Natural killer cell (primary cell): ENCODE measurements at regions not wholly inside any gene's neighbourhood (a gene's known extent, or its start where the extent isn't known, plus 50 kb on each side); places are given as distances from the start of the nearest gene placed in this dataset.

ENCODE experiments used
- ATAC-seq, 3 donors: fragments of 150-1000 bp in 2 of 3; fragments of 200-7000 bp in 1 of 3; cut with Tn5 transposase; 1 replicate in 1 of 3; 2 replicates in 2 of 3; pipeline ENCODE4 v1.10.0; 2021; ENCODE audit warnings: mild to moderate bottlenecking in 2 of 3, moderate library complexity in 2 of 3
- DNase-seq, 2 donors: peaks; one replicate each; pipeline versions ENCODE4 v3.0.0 to v3.0.0-alpha.2; 2013 to 2021; ENCODE audit warnings: mixed read lengths in 1 of 2
- H3K27ac ChIP-seq: one replicate; pipeline ENCODE4 v1.5.1; 2013; ENCODE audit warnings: mild to moderate bottlenecking, low read length
- H3K27me3 ChIP-seq: one replicate; pipeline ENCODE4 v1.6.1; 2013; ENCODE audit warnings: low read length; ENCODE audit not compliant: control insufficient read depth, insufficient read depth
- H3K36me3 ChIP-seq: one replicate; pipeline ENCODE4 v1.6.1; 2013; ENCODE audit warnings: low read length; ENCODE audit not compliant: control insufficient read depth, insufficient read depth
- H3K4me1 ChIP-seq: one replicate; pipeline ENCODE4 v1.6.1; 2013; ENCODE audit warnings: low read length; ENCODE audit not compliant: control insufficient read depth, insufficient read depth
- H3K4me3 ChIP-seq: one replicate; pipeline ENCODE4 v1.5.1; 2013; ENCODE audit warnings: low read length
- H3K9me3 ChIP-seq: one replicate; pipeline ENCODE4 v1.6.1; 2013; ENCODE audit warnings: low read length; ENCODE audit not compliant: control insufficient read depth, insufficient read depth
- H3K27ac Mint-ChIP-seq, 2 donors: one replicate each; pipeline ENCODE4 v1.8.0; 2022; ENCODE audit warnings: mild to moderate bottlenecking in 2 of 2, mixed read lengths in 2 of 2, moderate library complexity in 1 of 2
- H3K27me3 Mint-ChIP-seq, 2 donors: one replicate each; pipeline ENCODE4 v1.8.0; 2022; ENCODE audit warnings: low read depth in 2 of 2, mixed read lengths in 2 of 2
- H3K36me3 Mint-ChIP-seq: one replicate; pipeline ENCODE4 v1.8.0; 2022; ENCODE audit warnings: mixed read lengths
- H3K4me1 Mint-ChIP-seq, 2 donors: one replicate each; pipeline ENCODE4 v1.8.0; 2022; ENCODE audit warnings: mixed read lengths in 2 of 2
- H3K4me3 Mint-ChIP-seq: one replicate; pipeline ENCODE4 v1.8.0; 2022; ENCODE audit warnings: mild to moderate bottlenecking, moderate library complexity, mixed read lengths
- H3K9me3 Mint-ChIP-seq, 2 donors: one replicate each; pipeline ENCODE4 v1.8.0; 2022; ENCODE audit warnings: mixed read lengths in 2 of 2
- WGBS: methylation state at CpG from one replicate; pipeline ENCODE4 v1.1.7; 2013; ENCODE audit warnings: missing lambda C conversion rate; ENCODE audit not compliant: insufficient coverage; 5-methylcytosine and 5-hydroxymethylcytosine counted together
- intact Hi-C: fragments of 100-400 bp; cut with micrococcal nuclease; formaldehyde crosslinking; loops from one replicate; pipeline ENCODE4 v1.14.2; 2022
- TF ChIP-seq, protein P1 (sequence below): fragments of 200-600 bp; IDR thresholded peaks from one replicate; pipeline ENCODE4 v1.8.0; 2022; ENCODE audit warnings: antibody characterized with exemption

DNA sequence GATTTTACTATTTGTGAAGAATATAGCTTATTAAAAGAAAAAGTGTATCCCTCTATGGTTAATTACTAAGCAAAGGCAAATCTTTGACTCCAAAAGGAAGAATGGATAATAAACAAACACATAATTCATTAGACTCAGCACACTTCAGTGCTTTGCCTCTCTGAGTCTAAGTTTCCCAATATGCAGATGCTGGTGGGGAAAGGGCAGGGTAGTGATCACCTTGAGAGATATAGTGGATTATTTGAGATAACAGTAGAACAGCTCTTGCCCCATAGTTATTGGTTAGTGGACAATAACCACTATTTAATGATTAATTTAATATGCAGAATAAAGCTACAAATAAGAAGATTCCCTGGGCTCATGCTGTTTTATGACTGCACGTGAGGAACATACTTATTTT, 98.2 kb upstream of the SLC8A1 start:
- H3K36me3 Mint-ChIP-seq = no peaks in the 10 kb centered on the region
- no peaks in the 10 kb centered on the region for H3K27me3 ChIP-seq
- ATAC-seq (no peak), DNase-seq (no peak)
- no peak overlapping the region for H3K27ac ChIP-seq
- no peak overlapping the region for H3K27ac Mint-ChIP-seq
- no peak overlapping the region for H3K4me3 Mint-ChIP-seq
- no peaks in the 10 kb centered on the region for H3K4me1 Mint-ChIP-seq
- no peaks in the 10 kb centered on the region for H3K9me3 ChIP-seq
- H3K36me3 ChIP-seq = no peaks in the 10 kb centered on the region
- no peak overlapping the region for H3K4me3 ChIP-seq
- H3K4me1 ChIP-seq = no peaks in the 10 kb centered on the region
- intact Hi-C loops = no loop called here
- peaks cover 0 to 3% of the 10 kb centered on the region in 2 donors for H3K9me3 Mint-ChIP-seq
- 89% methylated on average over 1 of the region's 1 CpG for WGBS
- H3K27me3 Mint-ChIP-seq = no peaks in the 10 kb centered on the region
- TF ChIP-seq, protein P1, sequence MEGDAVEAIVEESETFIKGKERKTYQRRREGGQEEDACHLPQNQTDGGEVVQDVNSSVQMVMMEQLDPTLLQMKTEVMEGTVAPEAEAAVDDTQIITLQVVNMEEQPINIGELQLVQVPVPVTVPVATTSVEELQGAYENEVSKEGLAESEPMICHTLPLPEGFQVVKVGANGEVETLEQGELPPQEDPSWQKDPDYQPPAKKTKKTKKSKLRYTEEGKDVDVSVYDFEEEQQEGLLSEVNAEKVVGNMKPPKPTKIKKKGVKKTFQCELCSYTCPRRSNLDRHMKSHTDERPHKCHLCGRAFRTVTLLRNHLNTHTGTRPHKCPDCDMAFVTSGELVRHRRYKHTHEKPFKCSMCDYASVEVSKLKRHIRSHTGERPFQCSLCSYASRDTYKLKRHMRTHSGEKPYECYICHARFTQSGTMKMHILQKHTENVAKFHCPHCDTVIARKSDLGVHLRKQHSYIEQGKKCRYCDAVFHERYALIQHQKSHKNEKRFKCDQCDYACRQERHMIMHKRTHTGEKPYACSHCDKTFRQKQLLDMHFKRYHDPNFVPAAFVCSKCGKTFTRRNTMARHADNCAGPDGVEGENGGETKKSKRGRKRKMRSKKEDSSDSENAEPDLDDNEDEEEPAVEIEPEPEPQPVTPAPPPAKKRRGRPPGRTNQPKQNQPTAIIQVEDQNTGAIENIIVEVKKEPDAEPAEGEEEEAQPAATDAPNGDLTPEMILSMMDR = no peak

DNA sequence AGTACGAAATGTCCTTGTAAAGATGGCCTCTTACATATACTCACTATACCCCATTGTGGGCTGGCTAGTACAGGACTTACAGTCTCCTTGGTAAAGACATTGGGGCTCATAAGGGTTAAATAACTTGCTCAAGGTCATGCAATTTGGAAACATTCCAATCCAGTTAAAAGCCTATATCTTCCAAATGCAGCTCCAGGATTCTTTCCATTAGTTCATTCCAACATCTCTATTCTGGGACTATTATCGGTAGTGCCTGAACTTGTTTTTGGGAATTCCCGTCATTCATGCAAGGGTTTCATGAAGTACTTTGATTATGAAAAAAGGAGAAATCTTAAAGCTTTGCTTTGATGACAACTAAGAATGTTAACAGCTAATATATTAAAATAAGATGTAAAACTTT, 99.2 kb upstream of the SLC8A1 start:
- DNase-seq = no peak
- no peaks in the 10 kb centered on the region for H3K27me3 Mint-ChIP-seq
- intact Hi-C loops = no loop called here
- 88% methylated on average over 1 of the region's 3 CpGs for WGBS
- H3K36me3 ChIP-seq = no peaks in the 10 kb centered on the region
- no peaks in the 10 kb centered on the region for H3K36me3 Mint-ChIP-seq
- H3K27ac Mint-ChIP-seq = no peak overlapping the region
- H3K4me1 Mint-ChIP-seq = no peaks in the 10 kb centered on the region
- H3K4me3 Mint-ChIP-seq = no peak overlapping the region
- ATAC-seq = no peak
- peaks cover 0 to 3% of the 10 kb centered on the region in 2 donors for H3K9me3 Mint-ChIP-seq
- no peaks in the 10 kb centered on the region for H3K27me3 ChIP-seq
- H3K9me3 ChIP-seq = no peaks in the 10 kb centered on the region
- no peak overlapping the region for H3K4me3 ChIP-seq
- no peak overlapping the region for H3K27ac ChIP-seq
- H3K4me1 ChIP-seq = no peaks in the 10 kb centered on the region
- TF ChIP-seq, protein P1 = no peak

DNA sequence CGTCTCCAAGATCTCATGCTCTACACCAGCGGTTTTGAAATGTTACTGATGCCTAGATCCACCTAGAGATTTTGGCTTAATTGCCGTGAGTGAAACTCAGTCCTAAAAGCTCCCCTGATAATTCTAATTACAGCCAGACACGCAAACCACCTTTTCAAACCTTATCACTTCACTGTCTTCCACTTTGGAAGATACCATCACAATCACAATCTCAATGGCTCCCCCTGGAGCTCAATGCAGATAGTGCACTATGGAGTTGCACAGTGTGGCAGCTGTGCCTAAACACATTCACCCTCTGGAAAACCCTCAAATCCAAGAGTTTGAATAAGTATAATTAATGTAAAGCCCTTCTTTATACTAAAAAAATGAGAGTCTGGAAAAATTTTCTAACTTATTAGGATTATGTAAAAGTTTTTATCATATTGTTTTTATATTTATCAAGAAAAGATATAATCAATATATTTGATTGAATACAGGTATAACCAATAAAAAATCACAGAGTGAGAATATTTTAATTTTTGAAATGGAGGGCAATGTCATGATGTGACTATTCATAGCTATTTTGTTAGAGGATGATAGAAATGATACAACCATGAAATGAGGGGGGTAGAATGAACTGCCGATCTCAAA, 102.9 kb upstream of the SLC8A1 start:
- 74% methylated on average over 5 of the region's 5 CpGs for WGBS
- no peaks in the 10 kb centered on the region for H3K9me3 Mint-ChIP-seq
- H3K27ac Mint-ChIP-seq = no peak overlapping the region
- no peaks in the 10 kb centered on the region for H3K27me3 Mint-ChIP-seq
- H3K27ac ChIP-seq = no peak overlapping the region
- intact Hi-C loops = no loop called here
- H3K4me1 ChIP-seq = no peaks in the 10 kb centered on the region
- no peak overlapping the region for H3K4me3 ChIP-seq
- no peaks in the 10 kb centered on the region for H3K9me3 ChIP-seq
- no peak overlapping the region for H3K4me3 Mint-ChIP-seq
- DNase-seq (peak in 1 of 2 donors; percentile 27), ATAC-seq (peak in 1 of 3 donors; percentile 49)
- H3K36me3 ChIP-seq = no peaks in the 10 kb centered on the region
- TF ChIP-seq, protein P1 = peak; percentile 28
- no peaks in the 10 kb centered on the region for H3K36me3 Mint-ChIP-seq
- no peaks in the 10 kb centered on the region for H3K4me1 Mint-ChIP-seq
- no peaks in the 10 kb centered on the region for H3K27me3 ChIP-seq

DNA sequence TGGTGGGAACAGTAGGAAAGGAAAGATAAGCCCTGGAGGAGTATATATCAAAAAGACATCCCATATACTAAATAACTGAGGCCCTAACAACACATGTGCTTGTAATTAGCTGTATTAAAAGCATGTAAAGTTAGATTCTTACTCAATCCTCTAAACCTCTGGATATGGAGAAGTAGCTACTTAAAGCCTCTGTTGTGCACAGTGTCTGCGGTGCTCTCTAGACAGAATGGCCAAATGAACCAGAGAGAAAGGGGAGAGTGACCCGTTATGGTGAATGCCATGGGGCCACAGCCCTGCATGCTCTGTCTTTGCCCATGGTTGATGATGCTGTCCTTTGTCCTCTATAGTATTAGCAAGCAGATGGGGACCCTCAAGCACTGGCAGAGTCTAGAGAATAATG, 104.4 kb upstream of the SLC8A1 start:
- no peak overlapping the region for H3K4me3 Mint-ChIP-seq
- DNase-seq (no peak), ATAC-seq (no peak)
- no peaks in the 10 kb centered on the region for H3K36me3 Mint-ChIP-seq
- H3K9me3 Mint-ChIP-seq = peaks cover 2 to 3% of the 10 kb centered on the region in 2 donors
- Histone ChIP-seq H3K36me3 (no peaks in the 10 kb centered on the region), H3K4me3 (no peak overlapping the region), H3K4me1 (no peaks in the 10 kb centered on the region), H3K27ac (no peak overlapping the region), H3K9me3 (no peaks in the 10 kb centered on the region), H3K27me3 (no peaks in the 10 kb centered on the region)
- H3K4me1 Mint-ChIP-seq = no peaks in the 10 kb centered on the region
- intact Hi-C loops = no loop called here
- H3K27ac Mint-ChIP-seq = no peak overlapping the region
- H3K27me3 Mint-ChIP-seq = no peaks in the 10 kb centered on the region
- TF ChIP-seq, protein P1 = no peak
- WGBS = 93% methylated on average over 2 of the region's 2 CpGs
